ENCODE measurements at regions not wholly inside any gene's neighbourhood (a gene's known extent, or its start where the extent isn't known, plus 50 kb on each side); places are given as distances from the start of the nearest gene placed in this dataset.
"Not testable (repeated sequence)": the region's sequence is repeated elsewhere in the genome, so short reads cannot be mapped to it uniquely, and the experiment has no call there.

- DNase-seq = not testable (repeated sequence)
These were observed 180.7 kb upstream of the IRX4 start for GRCh38 chr5:2063380-2063779.

GRCh38 chr5:2052687-2053086 lies 170.0 kb upstream of the IRX4 start:
- no peak for DNase-seq

- no peak for DNase-seq
These were observed 167.2 kb upstream of the IRX4 start for GRCh38 chr5:2049876-2050275.

- no peak for DNase-seq
These were observed 165.9 kb upstream of the IRX4 start for GRCh38 chr5:2048664-2049063.

GRCh38 chr5:2047341-2047927 lies 164.7 kb upstream of the IRX4 start:
- DNase-seq = no peak

GRCh38 chr5:2044041-2044440 lies 161.3 kb upstream of the IRX4 start:
- no peak for DNase-seq

- DNase-seq = no peak
These were observed 156.4 kb upstream of the IRX4 start for GRCh38 chr5:2039180-2039531.

GRCh38 chr5:2038321-2039179 lies 155.8 kb upstream of the IRX4 start:
- DNase-seq = peak; percentile 64 to 66

GRCh38 chr5:2036885-2037284 lies 154.2 kb upstream of the IRX4 start:
- no peak for DNase-seq

GRCh38 chr5:2032432-2032831 lies 149.7 kb upstream of the IRX4 start:
- no peak for DNase-seq

- no peak for DNase-seq
These were observed 148.9 kb upstream of the IRX4 start for GRCh38 chr5:2031581-2031980.

- DNase-seq = no peak
These were observed 147.4 kb upstream of the IRX4 start for GRCh38 chr5:2030131-2030530.

GRCh38 chr5:2029206-2029605 lies 146.5 kb upstream of the IRX4 start:
- no peak for DNase-seq

GRCh38 chr5:2027790-2028189 lies 145.1 kb upstream of the IRX4 start:
- no peak for DNase-seq

- no peak for DNase-seq
These were observed 142.4 kb upstream of the IRX4 start for GRCh38 chr5:2024986-2025721.

GRCh38 chr5:2023196-2023595 lies 140.5 kb upstream of the IRX4 start:
- DNase-seq = no peak

GRCh38 chr5:2022436-2022835 lies 139.7 kb upstream of the IRX4 start:
- no peak for DNase-seq

GRCh38 chr5:2021484-2022176 lies 138.9 kb upstream of the IRX4 start:
- no peak for DNase-seq

GRCh38 chr5:2020730-2021129 lies 138.0 kb upstream of the IRX4 start:
- DNase-seq = no peak

- DNase-seq = no peak
These were observed 137.0 kb upstream of the IRX4 start for GRCh38 chr5:2019716-2020115.

- no peak for DNase-seq
These were observed 135.6 kb upstream of the IRX4 start for GRCh38 chr5:2018390-2018724.

GRCh38 chr5:2017540-2018389 lies 135.0 kb upstream of the IRX4 start:
- peak; percentile 26 to 44 for DNase-seq

GRCh38 chr5:2015961-2016360 lies 133.2 kb upstream of the IRX4 start:
- DNase-seq = no peak
